Right atrium auricular region (tissue), 2 donors: ENCODE measurements at regions not wholly inside any gene's neighbourhood (a gene's known extent, or its start where the extent isn't known, plus 50 kb on each side); places are given as distances from the start of the nearest gene placed in this dataset.

Source experiments
- DNase-seq: peaks from one replicate; pipeline ENCODE4 v3.0.0-alpha.2; 2019; ENCODE audit warnings: low spot score
- H3K27ac ChIP-seq, 2 donors: fragments of 200-600 bp; sonication (generic); 1 replicate in 1 of 2; 2 replicates in 1 of 2; pipeline ENCODE4 v1.5.1; 2016 to 2019
- H3K27me3 ChIP-seq, 2 donors: fragments of 200-600 bp; sonication (generic); one replicate each; pipeline versions ENCODE4 v1.5.1 to v1.6.0; 2017 to 2019
- H3K36me3 ChIP-seq: fragments of 200-600 bp; sonication (generic); one replicate; pipeline ENCODE4 v1.5.1; 2016
- H3K4me1 ChIP-seq, 2 donors: fragments of 200-600 bp; sonication (generic); one replicate each; pipeline versions ENCODE4 v1.5.1 to v1.6.0; 2017 to 2019
- H3K4me3 ChIP-seq, 2 donors: fragments of 200-600 bp; sonication (generic); 1 replicate in 1 of 2; 2 replicates in 1 of 2; pipeline ENCODE4 v1.5.1; 2017 to 2019; ENCODE audit warnings: mild to moderate bottlenecking in 1 of 2, moderate library complexity in 1 of 2
- H3K9me3 ChIP-seq, 2 donors: fragments of 200-600 bp; sonication (generic); one replicate each; pipeline ENCODE4 v1.5.1; 2019
- TF ChIP-seq, protein P1 (sequence below), 2 donors: fragments of 200-600 bp; sonication (generic); IDR thresholded peaks; one replicate each; pipeline ENCODE4 v1.5.1; 2019; ENCODE audit warnings: antibody characterized with exemption in 2 of 2

DNA sequence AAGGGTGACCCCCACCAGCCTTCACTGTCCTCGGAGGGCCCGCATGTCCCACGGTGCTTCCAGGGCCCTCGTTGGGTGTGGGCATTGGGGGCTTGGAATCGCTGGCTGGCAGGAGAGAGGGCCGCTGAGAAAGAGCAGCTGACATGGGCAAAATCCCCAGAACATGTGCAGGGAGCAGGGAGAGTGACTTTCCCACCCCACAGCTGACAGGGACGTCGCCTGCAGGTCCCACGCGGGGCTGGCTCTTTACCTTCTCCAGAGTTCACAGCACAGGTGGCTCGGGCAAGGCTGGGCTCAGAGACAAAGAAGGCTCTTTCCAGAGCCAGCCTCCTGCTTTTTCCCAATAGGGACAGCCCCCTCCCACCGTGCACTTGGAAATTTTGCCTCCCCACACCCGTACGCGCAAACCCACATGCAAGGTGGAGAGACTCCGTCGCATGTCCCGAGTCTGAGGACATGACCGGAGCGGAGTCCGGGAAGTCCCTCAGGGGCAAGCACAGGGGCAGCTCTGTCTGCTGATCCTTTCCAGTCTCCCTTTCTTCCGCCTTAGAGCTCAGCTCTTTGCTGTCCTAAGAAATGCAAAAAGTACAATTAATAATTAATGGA lies 370.2 kb upstream of the MYT1L start:
- TF ChIP-seq, protein P1, sequence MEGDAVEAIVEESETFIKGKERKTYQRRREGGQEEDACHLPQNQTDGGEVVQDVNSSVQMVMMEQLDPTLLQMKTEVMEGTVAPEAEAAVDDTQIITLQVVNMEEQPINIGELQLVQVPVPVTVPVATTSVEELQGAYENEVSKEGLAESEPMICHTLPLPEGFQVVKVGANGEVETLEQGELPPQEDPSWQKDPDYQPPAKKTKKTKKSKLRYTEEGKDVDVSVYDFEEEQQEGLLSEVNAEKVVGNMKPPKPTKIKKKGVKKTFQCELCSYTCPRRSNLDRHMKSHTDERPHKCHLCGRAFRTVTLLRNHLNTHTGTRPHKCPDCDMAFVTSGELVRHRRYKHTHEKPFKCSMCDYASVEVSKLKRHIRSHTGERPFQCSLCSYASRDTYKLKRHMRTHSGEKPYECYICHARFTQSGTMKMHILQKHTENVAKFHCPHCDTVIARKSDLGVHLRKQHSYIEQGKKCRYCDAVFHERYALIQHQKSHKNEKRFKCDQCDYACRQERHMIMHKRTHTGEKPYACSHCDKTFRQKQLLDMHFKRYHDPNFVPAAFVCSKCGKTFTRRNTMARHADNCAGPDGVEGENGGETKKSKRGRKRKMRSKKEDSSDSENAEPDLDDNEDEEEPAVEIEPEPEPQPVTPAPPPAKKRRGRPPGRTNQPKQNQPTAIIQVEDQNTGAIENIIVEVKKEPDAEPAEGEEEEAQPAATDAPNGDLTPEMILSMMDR (IDR thresholded peaks at IDR 0.05): no peak
- no peak for DNase-seq
- no peaks in the 10 kb centered on the region for H3K36me3 ChIP-seq
- no peaks in the 10 kb centered on the region for H3K4me1 ChIP-seq
- no peaks in the 10 kb centered on the region for H3K9me3 ChIP-seq
- H3K4me3 ChIP-seq: no peak overlapping the region
- H3K27ac ChIP-seq: no peak overlapping the region
- no peaks in the 10 kb centered on the region for H3K27me3 ChIP-seq

DNA sequence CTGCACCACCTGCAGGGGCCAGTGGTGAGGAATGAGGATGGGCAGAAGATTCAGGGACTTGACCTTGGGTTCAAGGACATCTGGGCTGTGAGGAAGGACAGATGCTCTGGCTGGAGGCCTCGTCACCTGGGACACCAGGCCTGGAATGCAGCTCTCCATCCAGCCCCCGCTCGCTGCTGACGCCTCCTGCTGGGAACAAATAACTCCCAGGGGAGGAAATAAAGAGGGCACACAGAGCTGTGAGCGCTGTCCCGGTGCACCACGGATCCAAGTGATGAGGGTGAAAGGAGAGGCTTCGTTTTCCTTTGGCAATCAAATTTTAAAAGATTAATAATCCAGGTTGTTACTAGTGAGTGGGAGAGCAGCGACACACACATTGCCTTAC lies 368.0 kb upstream of the MYT1L start:
- no peak overlapping the region for H3K4me3 ChIP-seq
- no peak overlapping the region for H3K27ac ChIP-seq
- no peaks in the 10 kb centered on the region for H3K4me1 ChIP-seq
- DNase-seq: no peak
- no peaks in the 10 kb centered on the region for H3K36me3 ChIP-seq
- no peaks in the 10 kb centered on the region for H3K27me3 ChIP-seq
- TF ChIP-seq, protein P1 (IDR thresholded peaks at IDR 0.05): no peak
- H3K9me3 ChIP-seq: no peaks in the 10 kb centered on the region

DNA sequence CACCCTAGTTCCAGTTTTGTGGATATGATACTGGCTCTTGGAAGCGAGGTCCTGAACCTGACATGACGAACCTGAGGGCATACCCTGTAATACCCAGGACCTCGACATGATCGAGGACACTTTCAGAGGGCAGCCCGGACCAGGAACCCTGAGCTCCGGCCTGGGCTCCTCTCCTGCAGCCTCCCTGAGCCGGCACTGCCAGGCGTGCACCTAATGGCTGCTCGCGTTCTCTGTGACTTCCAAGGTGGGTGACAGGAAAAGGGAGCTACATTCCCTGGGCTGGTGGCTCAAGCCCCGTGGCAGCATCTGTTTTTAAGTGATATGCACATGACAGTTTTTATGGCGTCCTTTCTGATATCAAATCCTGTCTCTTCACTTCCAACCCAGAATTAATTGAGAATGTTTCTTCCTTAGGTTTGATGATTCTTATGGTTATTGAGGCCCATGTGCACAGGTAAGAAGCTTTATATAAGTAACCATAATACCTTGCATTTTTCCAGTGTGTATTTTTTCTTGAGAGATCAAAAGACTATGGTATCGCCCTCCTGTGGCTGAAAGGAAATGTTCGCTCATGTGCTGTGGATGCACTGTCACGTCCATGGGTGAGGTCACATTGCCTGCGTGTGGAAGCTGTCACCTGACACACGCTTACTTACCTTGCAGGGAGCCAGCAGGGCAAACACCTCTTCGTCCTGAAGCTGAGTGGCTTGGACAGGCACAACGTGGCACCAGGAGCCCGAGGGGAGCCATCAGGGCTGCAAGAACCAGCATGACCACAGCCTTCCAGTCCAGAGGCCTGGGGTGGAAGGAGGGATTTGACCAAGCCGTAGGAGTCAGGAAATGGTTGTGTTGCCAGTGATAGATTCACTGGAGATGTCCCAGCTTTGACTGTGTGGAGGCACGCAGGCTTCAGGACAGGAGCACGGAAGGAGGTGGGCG lies 367.4 kb upstream of the MYT1L start:
- Histone ChIP-seq H3K4me1 (no peaks in the 10 kb centered on the region), H3K4me3 (no peak overlapping the region), H3K9me3 (no peaks in the 10 kb centered on the region), H3K36me3 (no peaks in the 10 kb centered on the region), H3K27ac (no peak overlapping the region), H3K27me3 (no peaks in the 10 kb centered on the region)
- TF ChIP-seq, protein P1 (IDR thresholded peaks at IDR 0.05): peak in 1 of 2 donors; percentile 34
- DNase-seq: no peak

DNA sequence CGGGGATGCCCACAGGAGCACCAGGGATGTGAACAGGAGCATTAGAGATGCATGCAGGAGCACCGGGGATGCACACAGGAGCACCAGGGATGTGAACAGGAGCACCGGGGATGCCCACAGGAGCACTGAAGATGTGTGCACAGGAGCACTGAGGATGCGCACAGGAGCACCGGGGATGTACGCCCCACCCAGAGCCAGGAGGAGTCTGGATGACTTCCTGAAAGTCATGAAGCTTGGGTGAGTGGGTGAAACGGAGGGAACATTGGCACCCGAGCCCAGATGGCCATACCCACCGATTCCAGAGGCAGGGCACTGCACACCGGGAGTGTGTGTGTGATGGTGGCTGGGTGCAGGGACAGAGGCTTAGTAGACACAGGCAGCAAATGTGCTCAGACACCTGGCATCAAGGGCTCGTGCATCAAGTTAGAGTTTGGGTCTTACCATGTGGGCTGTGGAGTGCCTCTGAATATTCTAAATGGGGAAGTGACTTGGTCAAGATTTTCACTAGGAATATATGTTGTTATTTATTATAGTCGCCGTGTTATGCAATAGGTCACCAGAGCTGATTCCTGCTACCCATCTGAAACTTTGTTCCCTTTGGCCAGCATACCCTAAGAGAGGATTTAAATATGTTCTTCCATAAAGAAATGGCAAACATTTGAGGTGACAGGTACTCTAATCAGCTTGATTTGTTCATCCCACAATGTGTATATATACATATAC lies 365.8 kb upstream of the MYT1L start:
- DNase-seq: no peak
- TF ChIP-seq, protein P1 (IDR thresholded peaks at IDR 0.05): no peak

DNA sequence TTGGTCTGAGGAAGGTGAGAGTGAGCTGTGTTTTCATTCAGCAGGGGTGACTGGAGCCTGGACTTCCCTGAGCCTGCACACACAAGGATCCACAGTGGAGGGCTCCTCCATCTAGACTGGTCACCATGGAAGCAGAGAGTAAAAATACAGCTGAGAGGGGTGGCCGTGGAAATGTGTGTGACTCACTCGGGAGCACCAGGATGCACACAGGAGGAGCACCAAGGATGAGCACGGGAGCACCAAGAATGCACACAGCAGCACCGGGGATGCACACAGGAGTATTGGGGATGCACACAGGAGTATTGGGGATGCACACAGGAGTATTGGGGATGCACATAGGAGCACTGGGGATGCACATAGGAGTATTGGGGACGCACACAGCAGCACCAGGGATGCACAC lies 365.2 kb upstream of the MYT1L start:
- Histone ChIP-seq H3K27me3 (no peaks in the 10 kb centered on the region), H3K27ac (no peak overlapping the region), H3K36me3 (no peaks in the 10 kb centered on the region), H3K9me3 (no peaks in the 10 kb centered on the region), H3K4me3 (no peak overlapping the region), H3K4me1 (no peaks in the 10 kb centered on the region)
- TF ChIP-seq, protein P1 (IDR thresholded peaks at IDR 0.05): no peak
- no peak for DNase-seq

More for the DNA sequence above, 365.8 kb upstream of the MYT1L start:
- Histone ChIP-seq H3K4me3 (no peak overlapping the region), H3K9me3 (no peaks in the 10 kb centered on the region), H3K36me3 (no peaks in the 10 kb centered on the region), H3K27ac (no peak overlapping the region), H3K27me3 (no peaks in the 10 kb centered on the region), H3K4me1 (no peaks in the 10 kb centered on the region)
